Activated CD4-positive, alpha-beta T cell treated with anti-CD3 and anti-CD28 coated beads, Interleukin-2, Interleukin-6, amounts not matched to agents 100 ng/mL and 50 ng/mL, durations not matched to agents 16 hours and 8 hours (primary cell): ENCODE measurements at regions not wholly inside any gene's neighbourhood (a gene's known extent, or its start where the extent isn't known, plus 50 kb on each side); places are given as distances from the start of the nearest gene placed in this dataset.

Experiments
- DNase-seq: peaks from one replicate; pipeline ENCODE4 v3.0.0-alpha.2; 2020

GRCh38 chr10:33396938-33397337, 62.5 kb upstream of the NRP1 start:
- no peak for DNase-seq

GRCh38 chr10:33396279-33396678, 61.8 kb upstream of the NRP1 start:
- no peak for DNase-seq

GRCh38 chr10:33395201-33395600, 60.7 kb upstream of the NRP1 start:
- no peak for DNase-seq

GRCh38 chr10:33392706-33393105, 58.2 kb upstream of the NRP1 start:
- DNase-seq: no peak

- DNase-seq: no peak
Observed at GRCh38 chr10:33391611-33392465, 57.4 kb upstream of the NRP1 start.

- no peak for DNase-seq
Observed at GRCh38 chr10:33390046-33390445, 55.6 kb upstream of the NRP1 start.

GRCh38 chr10:33388785-33389184, 54.3 kb upstream of the NRP1 start:
- no peak for DNase-seq

- DNase-seq: no peak
Observed at GRCh38 chr10:33388382-33388781, 53.9 kb upstream of the NRP1 start.

- DNase-seq: no peak
Observed at GRCh38 chr10:33387720-33388119, 53.3 kb upstream of the NRP1 start.

GRCh38 chr10:33386926-33387325, 52.5 kb upstream of the NRP1 start:
- DNase-seq: no peak

- DNase-seq: no peak
Observed at GRCh38 chr10:33385686-33386085, 51.2 kb upstream of the NRP1 start.

- DNase-seq: no peak
Observed at GRCh38 chr10:33385015-33385414, 50.5 kb upstream of the NRP1 start.
